GM23338 (cell line): ENCODE measurements at regions not wholly inside any gene's neighbourhood (a gene's known extent, or its start where the extent isn't known, plus 50 kb on each side); places are given as distances from the start of the nearest gene placed in this dataset.
A peak's percentile ranks its signal among the peaks of the same experiment; 100 is the strongest.

Experiments
- ATAC-seq: fragments of 200-7000 bp; cut with Tn5 transposase; 3 replicates; pipeline ENCODE4 v1.9.1; 2020
- DNase-seq: peaks from one replicate; pipeline ENCODE4 v3.0.0-alpha.2; 2015; ENCODE audit warnings: low spot score
- H2AFZ ChIP-seq: fragments of 200-600 bp; sonication (generic); 2 replicates; pipeline ENCODE4 v1.8.0; 2016; ENCODE audit warnings: antibody characterized with exemption, mild to moderate bottlenecking, moderate library complexity
- H3F3A ChIP-seq: fragments of 200-600 bp; sonication (generic); replicated peaks from 2 replicates; pipeline ENCODE4 v1.8.0; 2017; ENCODE audit warnings: antibody characterized with exemption, mixed run types, low read depth
- H3K27ac ChIP-seq: fragments of 200-600 bp; sonication (generic); 2 replicates; pipeline ENCODE4 v1.6.1; 2016; ENCODE audit warnings: low read depth
- H3K27me3 ChIP-seq: fragments of 200-600 bp; sonication (generic); 2 replicates; pipeline ENCODE4 v1.8.0; 2016; ENCODE audit warnings: mild to moderate bottlenecking, mixed run types, moderate library complexity; ENCODE audit not compliant: insufficient read depth
- H3K36me3 ChIP-seq: fragments of 200-600 bp; sonication (generic); 2 replicates; pipeline ENCODE4 v1.8.0; 2016; ENCODE audit warnings: mild to moderate bottlenecking; ENCODE audit not compliant: insufficient read depth
- H3K4me1 ChIP-seq: fragments of 200-600 bp; sonication (generic); 2 replicates; pipeline ENCODE4 v1.8.0; 2016; ENCODE audit warnings: mild to moderate bottlenecking, moderate library complexity; ENCODE audit not compliant: insufficient read depth
- H3K4me2 ChIP-seq: fragments of 200-600 bp; sonication (generic); 2 replicates; pipeline ENCODE4 v1.7.1; 2017; ENCODE audit warnings: mixed run types
- H3K4me3 ChIP-seq: fragments of 200-600 bp; sonication (generic); 2 replicates; pipeline ENCODE4 v1.6.1; 2016; ENCODE audit warnings: mixed run types
- H3K79me2 ChIP-seq: fragments of 200-600 bp; sonication (generic); replicated peaks from 2 replicates; pipeline ENCODE4 v1.8.0; 2017; ENCODE audit warnings: mild to moderate bottlenecking; ENCODE audit not compliant: insufficient read depth
- H3K9me2 ChIP-seq: fragments of 200-600 bp; sonication (generic); 2 replicates; pipeline ENCODE4 v1.8.0; 2017; ENCODE audit not compliant: insufficient read depth
- H4K20me1 ChIP-seq: fragments of 200-600 bp; sonication (generic); replicated peaks from 2 replicates; pipeline ENCODE4 v1.8.0; 2017; ENCODE audit warnings: mild to moderate bottlenecking; ENCODE audit not compliant: insufficient read depth
- H3K27ac Mint-ChIP-seq: 2 replicates; pipeline ENCODE4 v1.8.0; 2020; ENCODE audit warnings: inconsistent platforms, mild to moderate bottlenecking, moderate library complexity, mixed read lengths
- H3K27me3 Mint-ChIP-seq: 3 replicates; pipeline ENCODE4 v1.8.0; 2022; ENCODE audit warnings: low read depth, mild to moderate bottlenecking, moderate library complexity, mixed read lengths, inconsistent platforms; ENCODE audit not compliant: insufficient read depth, poor library complexity
- H3K36me3 Mint-ChIP-seq: 3 replicates; pipeline ENCODE4 v1.8.0; 2021; ENCODE audit warnings: low read depth, mild to moderate bottlenecking, inconsistent platforms, moderate library complexity, mixed read lengths
- H3K4me1 Mint-ChIP-seq: 3 replicates; pipeline ENCODE4 v1.8.0; 2020; ENCODE audit warnings: mild to moderate bottlenecking, inconsistent platforms, mixed read lengths
- H3K4me3 Mint-ChIP-seq: 3 replicates; pipeline ENCODE4 v1.8.0; 2021; ENCODE audit warnings: moderate library complexity, mild to moderate bottlenecking, inconsistent platforms, mixed read lengths
- H3K9me3 Mint-ChIP-seq: 3 replicates; pipeline ENCODE4 v1.8.0; 2020; ENCODE audit warnings: moderate library complexity, mild to moderate bottlenecking, inconsistent platforms, mixed read lengths
- CREB1 ChIP-seq: fragments of 250-450 bp; sonication (Bioruptor Pico); IDR thresholded peaks from 2 replicates; pipeline ENCODE4 v1.5.0; 2020; ENCODE audit warnings: low read depth, mild to moderate bottlenecking, moderate library complexity
- ETS1 ChIP-seq: IDR thresholded peaks from 2 replicates; pipeline ENCODE4 v1.6.1; 2016; ENCODE audit warnings: antibody characterized with exemption
- EZH2 ChIP-seq: fragments of 200-600 bp; sonication (generic); IDR thresholded peaks from one replicate; pipeline ENCODE4 v1.8.0; 2017; ENCODE audit warnings: antibody characterized with exemption, mild to moderate bottlenecking, low read depth; ENCODE audit not compliant: unreplicated experiment
- EZH2phosphoT487 ChIP-seq: fragments of 200-600 bp; sonication (generic); IDR thresholded peaks from one replicate; pipeline ENCODE4 v1.8.1; 2018; ENCODE audit warnings: antibody characterized with exemption; ENCODE audit not compliant: unreplicated experiment
- JUNB ChIP-seq: IDR thresholded peaks from one replicate; pipeline ENCODE4 v1.6.1; 2016; ENCODE audit warnings: antibody characterized with exemption; ENCODE audit not compliant: unreplicated experiment
- NANOG ChIP-seq: IDR thresholded peaks from 2 replicates; pipeline ENCODE4 v1.6.1; 2016; ENCODE audit warnings: antibody characterized with exemption, borderline replicate concordance
- POLR2AphosphoS5 ChIP-seq: IDR thresholded peaks from 2 replicates; pipeline ENCODE4 v1.6.1; 2016; ENCODE audit warnings: antibody characterized with exemption, low read depth
- ZNF331 ChIP-seq: fragments of 250-450 bp; sonication (Bioruptor Pico); IDR thresholded peaks from 2 replicates; pipeline ENCODE4 v1.5.0; 2020; ENCODE audit warnings: low read depth, mild to moderate bottlenecking, moderate library complexity
- ZNF462 ChIP-seq: fragments of 250-450 bp; sonication (Bioruptor Pico); IDR thresholded peaks from 2 replicates; pipeline ENCODE4 v1.5.0; 2020; ENCODE audit warnings: mild to moderate bottlenecking, moderate library complexity
- TF ChIP-seq, protein P1 (sequence below): IDR thresholded peaks from one replicate; pipeline ENCODE4 v1.6.1; 2018; ENCODE audit warnings: antibody characterized with exemption; ENCODE audit not compliant: unreplicated experiment

GRCh38 chr18:75350857-75351256, 76.6 kb downstream of the SMIM21 start:
- no peak overlapping the region for H3K27ac Mint-ChIP-seq
- 0 out of 3 replicates have a peak overlapping the region, but pooled peaks have one; percentile 2 for H3K4me3 Mint-ChIP-seq
- no peak for TF ChIP-seq ZNF331 (CRISPR knock-in tag)
- peaks cover 19% of the 10 kb centered on the region for H3K27me3 Mint-ChIP-seq
- Histone ChIP-seq H3K36me3 (peaks cover 12% of the 10 kb centered on the region; the same call in 1 of the 2 replicates), H3K27ac (peak overlapping the region; percentile 50; the same call in 1 of the 2 replicates), H4K20me1 (no peaks in the 10 kb centered on the region), H2AFZ (no peak overlapping the region), H3K27me3 (peaks cover 16% of the 10 kb centered on the region; the same call in 1 of the 2 replicates), H3F3A (no peaks in the 10 kb centered on the region), H3K4me1 (peaks cover 29% of the 10 kb centered on the region), H3K9me2 (0 out of 2 replicates have a peak, but pooled peaks cover 5% of the 10 kb centered on the region), H3K4me3 (no peak overlapping the region; the same call in 1 of the 2 replicates), H3K4me2 (peak overlapping the region; percentile 12), H3K79me2 (no peaks in the 10 kb centered on the region)
- H3K4me1 Mint-ChIP-seq = peaks cover 17% of the 10 kb centered on the region
- peaks cover 52% of the 10 kb centered on the region for H3K9me3 Mint-ChIP-seq
- peaks cover 47% of the 10 kb centered on the region for H3K36me3 Mint-ChIP-seq
- DNase-seq (no peak), ATAC-seq (no peak)

DNA sequence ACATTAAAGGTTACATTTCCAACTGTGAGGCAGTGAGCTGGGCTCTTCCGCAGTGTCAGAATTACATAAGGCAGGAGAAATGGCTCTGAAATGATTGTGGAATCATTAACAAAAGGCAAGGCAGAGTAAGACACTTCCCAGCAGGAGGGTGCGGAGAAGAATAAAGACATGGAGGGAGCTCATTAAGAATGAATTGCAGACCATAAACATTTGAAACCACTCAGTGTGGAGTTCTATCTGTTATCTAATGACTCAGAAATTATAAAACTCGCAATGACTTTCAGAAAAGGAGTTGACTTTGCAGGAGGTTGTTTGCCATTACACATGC, 77.0 kb downstream of the SMIM21 start:
- Histone ChIP-seq H3K4me2 (peak overlapping the region; percentile 12), H3F3A (no peaks in the 10 kb centered on the region), H3K4me3 (no peak overlapping the region; the same call in 1 of the 2 replicates), H3K27ac (no peak overlapping the region), H4K20me1 (no peaks in the 10 kb centered on the region), H3K9me2 (0 out of 2 replicates have a peak, but pooled peaks cover 5% of the 10 kb centered on the region), H3K36me3 (peaks cover 12% of the 10 kb centered on the region; the same call in 1 of the 2 replicates), H3K79me2 (no peaks in the 10 kb centered on the region), H3K27me3 (peaks cover 16% of the 10 kb centered on the region; the same call in 1 of the 2 replicates), H3K4me1 (peaks cover 29% of the 10 kb centered on the region), H2AFZ (no peak overlapping the region)
- Mint-ChIP-seq H3K36me3 (peaks cover 46% of the 10 kb centered on the region), H3K27ac (no peak overlapping the region), H3K4me1 (peaks cover 17% of the 10 kb centered on the region), H3K9me3 (peaks cover 48% of the 10 kb centered on the region), H3K4me3 (peak overlapping the region; percentile 2; the same call in 1 of the 3 replicates), H3K27me3 (peaks cover 19% of the 10 kb centered on the region)
- ATAC-seq (peak; percentile 50), DNase-seq (peak; percentile 50)
- no peak for TF ChIP-seq CREB1 (CRISPR knock-in tag)
- peak; percentile 94 for TF ChIP-seq NANOG
- TF ChIP-seq ZNF462 (CRISPR knock-in tag) = 0 out of 2 replicates have a peak, but pooled peaks have one; percentile 14
- TF ChIP-seq EZH2 = no peak
- TF ChIP-seq, protein P1, sequence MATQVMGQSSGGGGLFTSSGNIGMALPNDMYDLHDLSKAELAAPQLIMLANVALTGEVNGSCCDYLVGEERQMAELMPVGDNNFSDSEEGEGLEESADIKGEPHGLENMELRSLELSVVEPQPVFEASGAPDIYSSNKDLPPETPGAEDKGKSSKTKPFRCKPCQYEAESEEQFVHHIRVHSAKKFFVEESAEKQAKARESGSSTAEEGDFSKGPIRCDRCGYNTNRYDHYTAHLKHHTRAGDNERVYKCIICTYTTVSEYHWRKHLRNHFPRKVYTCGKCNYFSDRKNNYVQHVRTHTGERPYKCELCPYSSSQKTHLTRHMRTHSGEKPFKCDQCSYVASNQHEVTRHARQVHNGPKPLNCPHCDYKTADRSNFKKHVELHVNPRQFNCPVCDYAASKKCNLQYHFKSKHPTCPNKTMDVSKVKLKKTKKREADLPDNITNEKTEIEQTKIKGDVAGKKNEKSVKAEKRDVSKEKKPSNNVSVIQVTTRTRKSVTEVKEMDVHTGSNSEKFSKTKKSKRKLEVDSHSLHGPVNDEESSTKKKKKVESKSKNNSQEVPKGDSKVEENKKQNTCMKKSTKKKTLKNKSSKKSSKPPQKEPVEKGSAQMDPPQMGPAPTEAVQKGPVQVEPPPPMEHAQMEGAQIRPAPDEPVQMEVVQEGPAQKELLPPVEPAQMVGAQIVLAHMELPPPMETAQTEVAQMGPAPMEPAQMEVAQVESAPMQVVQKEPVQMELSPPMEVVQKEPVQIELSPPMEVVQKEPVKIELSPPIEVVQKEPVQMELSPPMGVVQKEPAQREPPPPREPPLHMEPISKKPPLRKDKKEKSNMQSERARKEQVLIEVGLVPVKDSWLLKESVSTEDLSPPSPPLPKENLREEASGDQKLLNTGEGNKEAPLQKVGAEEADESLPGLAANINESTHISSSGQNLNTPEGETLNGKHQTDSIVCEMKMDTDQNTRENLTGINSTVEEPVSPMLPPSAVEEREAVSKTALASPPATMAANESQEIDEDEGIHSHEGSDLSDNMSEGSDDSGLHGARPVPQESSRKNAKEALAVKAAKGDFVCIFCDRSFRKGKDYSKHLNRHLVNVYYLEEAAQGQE = no peak
- TF ChIP-seq ZNF331 (CRISPR knock-in tag) = no peak
- TF ChIP-seq EZH2phosphoT487 = no peak
- TF ChIP-seq POLR2AphosphoS5 = no peak
- TF ChIP-seq ETS1 = no peak
- TF ChIP-seq JUNB = no peak
